GM12864 (cell line): ENCODE measurements at regions not wholly inside any gene's neighbourhood (a gene's known extent, or its start where the extent isn't known, plus 50 kb on each side); places are given as distances from the start of the nearest gene placed in this dataset.
A peak's percentile ranks its signal among the peaks of the same experiment; 100 is the strongest.
"Not testable (repeated sequence)": the region's sequence is repeated elsewhere in the genome, so short reads cannot be mapped to it uniquely, and the experiment has no call there.

ENCODE experiments used
- DNase-seq: peaks from one replicate; pipeline ENCODE4 v3.0.0-alpha.2; 2011; ENCODE audit warnings: low read depth
- H3K4me3 ChIP-seq: 2 replicates; pipeline ENCODE4 v1.5.1; 2011; ENCODE audit warnings: mild to moderate bottlenecking, low read depth, low read length, control low read depth
- TF ChIP-seq, protein P1 (sequence below): IDR thresholded peaks from 2 replicates; pipeline ENCODE4 v1.5.1; 2011; ENCODE audit warnings: low read depth, mild to moderate bottlenecking, moderate library complexity, low read length, control low read depth, inconsistent platforms; ENCODE audit errors: missing control alignments

GRCh38 chr4:98828801-98829200 is 100.1 kb downstream of the EIF4E start:
- DNase-seq: no peak
- H3K4me3 ChIP-seq: no peak overlapping the region
- TF ChIP-seq, protein P1, sequence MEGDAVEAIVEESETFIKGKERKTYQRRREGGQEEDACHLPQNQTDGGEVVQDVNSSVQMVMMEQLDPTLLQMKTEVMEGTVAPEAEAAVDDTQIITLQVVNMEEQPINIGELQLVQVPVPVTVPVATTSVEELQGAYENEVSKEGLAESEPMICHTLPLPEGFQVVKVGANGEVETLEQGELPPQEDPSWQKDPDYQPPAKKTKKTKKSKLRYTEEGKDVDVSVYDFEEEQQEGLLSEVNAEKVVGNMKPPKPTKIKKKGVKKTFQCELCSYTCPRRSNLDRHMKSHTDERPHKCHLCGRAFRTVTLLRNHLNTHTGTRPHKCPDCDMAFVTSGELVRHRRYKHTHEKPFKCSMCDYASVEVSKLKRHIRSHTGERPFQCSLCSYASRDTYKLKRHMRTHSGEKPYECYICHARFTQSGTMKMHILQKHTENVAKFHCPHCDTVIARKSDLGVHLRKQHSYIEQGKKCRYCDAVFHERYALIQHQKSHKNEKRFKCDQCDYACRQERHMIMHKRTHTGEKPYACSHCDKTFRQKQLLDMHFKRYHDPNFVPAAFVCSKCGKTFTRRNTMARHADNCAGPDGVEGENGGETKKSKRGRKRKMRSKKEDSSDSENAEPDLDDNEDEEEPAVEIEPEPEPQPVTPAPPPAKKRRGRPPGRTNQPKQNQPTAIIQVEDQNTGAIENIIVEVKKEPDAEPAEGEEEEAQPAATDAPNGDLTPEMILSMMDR: peak; percentile 38

GRCh38 chr4:98827661-98828060 is 101.3 kb downstream of the EIF4E start:
- H3K4me3 ChIP-seq: no peak overlapping the region
- TF ChIP-seq, protein P1: no peak
- DNase-seq: no peak

GRCh38 chr4:98822144-98822543 is 106.8 kb downstream of the EIF4E start:
- TF ChIP-seq, protein P1: no peak
- no peak for DNase-seq
- H3K4me3 ChIP-seq: no peak overlapping the region

DNA sequence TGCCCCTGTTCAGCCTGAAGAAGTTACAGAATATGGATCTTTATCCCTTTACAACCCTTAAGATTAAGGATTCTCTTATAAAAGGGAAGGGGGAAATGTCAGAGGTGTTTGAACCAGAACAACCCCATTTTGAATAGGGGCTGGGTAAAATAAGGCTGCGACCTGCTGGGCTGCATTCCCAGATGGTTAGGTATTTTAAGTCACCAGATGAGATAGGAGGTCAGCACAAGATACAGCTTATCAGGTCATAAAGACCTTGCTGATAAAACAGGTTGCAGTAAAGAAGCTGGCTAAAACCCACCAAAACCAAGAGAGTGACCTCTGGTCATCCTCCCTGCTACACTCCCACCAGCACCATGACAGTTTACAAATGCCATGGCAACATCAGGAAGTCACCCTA is 110.8 kb downstream of the EIF4E start:
- H3K4me3 ChIP-seq, DNase-seq: not testable (repeated sequence)

DNA sequence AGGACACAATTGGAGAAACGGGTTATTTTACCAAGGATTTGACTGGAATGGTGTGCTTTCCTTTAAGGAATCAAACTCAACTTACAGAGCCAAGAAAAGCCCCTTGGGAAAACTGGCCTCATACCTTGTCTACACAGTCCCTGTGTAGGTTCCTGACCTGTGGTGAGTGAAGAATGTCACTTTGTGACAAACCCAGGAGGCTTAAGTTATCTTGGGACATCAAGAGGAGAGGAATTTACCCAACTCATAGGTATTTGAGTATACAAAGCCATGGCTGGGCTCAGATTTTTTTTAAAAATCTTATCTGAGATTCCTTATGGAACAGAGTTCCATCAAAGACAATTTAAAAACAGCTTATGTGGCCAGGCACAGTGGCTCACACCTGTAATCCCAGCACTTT is 112.1 kb downstream of the EIF4E start:
- DNase-seq: no peak
- H3K4me3 ChIP-seq: no peak overlapping the region
- TF ChIP-seq, protein P1: no peak

DNA sequence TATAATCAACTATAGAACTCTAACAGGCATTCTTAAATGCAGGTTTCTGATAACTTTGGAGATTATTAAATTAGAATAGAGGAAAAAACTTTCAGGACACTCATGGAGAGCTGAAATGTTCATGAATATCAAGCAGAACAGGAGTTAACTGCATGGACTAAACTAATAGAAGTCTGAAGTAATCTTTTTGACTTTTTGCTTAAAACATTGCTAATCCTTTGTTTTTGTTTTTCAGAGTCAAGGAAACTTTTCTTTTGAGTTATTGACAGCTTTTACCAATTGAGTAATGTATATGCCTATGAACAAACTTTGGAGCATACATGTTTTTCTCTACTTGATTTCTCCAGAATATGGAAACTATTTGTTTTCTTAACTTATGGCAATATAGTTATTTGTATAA is 112.5 kb downstream of the EIF4E start:
- TF ChIP-seq, protein P1: no peak
- DNase-seq: no peak

DNA sequence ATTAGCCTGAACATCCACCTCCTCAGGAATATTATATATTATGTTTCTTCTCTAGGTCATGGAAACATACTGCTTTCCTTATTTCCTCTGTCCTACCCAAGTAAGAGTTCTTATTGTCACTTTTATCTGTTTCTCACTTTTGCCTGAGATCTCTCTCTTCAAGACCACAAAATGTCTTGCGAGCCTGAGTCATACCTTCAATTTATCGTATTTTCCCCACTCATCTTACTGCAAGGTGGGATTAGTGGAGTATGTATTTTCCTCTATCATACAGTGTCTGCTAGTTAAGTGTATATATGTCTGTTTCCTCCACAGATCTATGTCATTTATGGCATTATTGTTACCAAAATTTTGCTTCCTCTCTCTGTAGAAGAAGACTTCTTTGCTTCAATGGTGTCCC is 124.5 kb downstream of the EIF4E start:
- DNase-seq: no peak
- TF ChIP-seq, protein P1: no peak
- H3K4me3 ChIP-seq: no peak overlapping the region

More for the DNA sequence above, 112.5 kb downstream of the EIF4E start:
- H3K4me3 ChIP-seq: no peak overlapping the region

DNA sequence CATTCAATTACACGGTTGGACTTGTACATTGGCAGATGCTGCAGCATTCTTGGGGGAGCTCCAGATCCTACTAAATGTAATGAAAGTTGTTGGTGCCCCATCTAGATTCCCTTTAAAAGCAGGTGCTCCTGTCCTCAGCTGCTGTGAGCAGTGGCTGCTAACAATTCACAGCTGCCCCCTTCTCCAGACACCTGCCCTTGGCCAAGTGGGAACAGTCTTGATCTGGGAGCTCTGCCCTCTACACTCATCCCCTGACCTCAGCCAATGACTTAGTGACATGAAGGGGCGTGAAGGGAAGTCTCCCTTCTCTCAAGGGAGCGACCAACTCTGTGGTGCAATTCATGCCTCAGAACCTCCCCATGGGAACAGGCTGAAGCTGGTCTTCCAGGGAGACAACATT is 125.7 kb downstream of the EIF4E start:
- no peak for DNase-seq
- TF ChIP-seq, protein P1: no peak
- H3K4me3 ChIP-seq: no peak overlapping the region
